HG02870 (cell line): ENCODE measurements at regions not wholly inside any gene's neighbourhood (a gene's known extent, or its start where the extent isn't known, plus 50 kb on each side); places are given as distances from the start of the nearest gene placed in this dataset.
"Not testable (repeated sequence)": the region's sequence is repeated elsewhere in the genome, so short reads cannot be mapped to it uniquely, and the experiment has no call there.

Source experiments
- ATAC-seq: cut with Tn5 transposase; IDR thresholded peaks from one replicate; pipeline ENCODE4 v1.9.1; 2021; ENCODE audit warnings: mild to moderate bottlenecking, moderate library complexity; ENCODE audit not compliant: unreplicated experiment

DNA sequence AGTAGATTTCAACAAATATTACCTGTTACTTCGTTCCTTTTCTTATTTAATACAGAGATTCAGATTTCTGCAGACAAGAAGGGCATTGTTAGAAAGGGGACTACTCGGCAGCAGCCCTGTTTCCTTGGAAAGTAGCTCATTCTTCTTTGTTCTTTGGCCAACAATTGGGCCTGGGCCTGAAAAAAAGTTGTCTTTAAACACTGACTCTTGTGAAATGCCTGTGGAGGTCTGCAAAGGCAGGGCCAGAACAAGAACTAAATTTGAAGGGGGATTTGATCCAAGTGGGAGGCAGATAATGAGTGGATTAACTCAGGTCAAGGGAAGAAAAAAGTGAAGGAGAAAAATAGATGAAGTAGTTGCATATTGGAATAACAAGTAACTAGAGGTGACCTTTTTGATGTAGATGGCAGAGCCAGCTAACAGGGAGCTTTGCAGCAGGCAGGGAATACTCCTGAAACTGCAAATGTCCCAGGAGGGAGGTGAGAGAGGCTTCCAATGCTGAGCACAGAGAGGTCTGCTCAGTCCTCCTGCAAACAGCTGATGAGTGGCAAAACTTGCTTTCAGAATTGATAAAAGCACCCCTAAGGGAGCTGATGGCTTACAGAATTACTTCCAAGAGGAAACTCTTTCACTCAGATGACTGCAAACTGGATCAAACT, 393.2 kb upstream of the HS3ST1 start:
- ATAC-seq: no peak

DNA sequence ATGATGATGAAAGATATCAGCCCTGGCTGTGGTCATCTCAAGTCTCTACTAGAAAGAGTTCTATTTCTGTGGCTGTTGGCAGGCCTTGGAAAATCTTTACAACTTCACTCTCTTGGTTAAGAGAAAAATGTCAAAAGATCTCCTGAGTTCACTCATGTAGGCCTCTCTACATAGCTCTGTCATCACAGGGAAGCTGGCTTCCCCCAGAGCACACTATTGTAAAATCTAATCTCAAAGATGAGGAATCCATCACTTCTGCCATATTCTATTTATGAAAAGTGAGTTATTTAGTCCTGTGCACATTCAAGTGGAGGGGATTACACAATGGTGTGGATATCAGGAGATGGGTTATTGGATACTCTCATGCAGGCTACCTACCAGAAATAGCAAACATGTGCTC, 388.4 kb upstream of the HS3ST1 start:
- no peak for ATAC-seq

DNA sequence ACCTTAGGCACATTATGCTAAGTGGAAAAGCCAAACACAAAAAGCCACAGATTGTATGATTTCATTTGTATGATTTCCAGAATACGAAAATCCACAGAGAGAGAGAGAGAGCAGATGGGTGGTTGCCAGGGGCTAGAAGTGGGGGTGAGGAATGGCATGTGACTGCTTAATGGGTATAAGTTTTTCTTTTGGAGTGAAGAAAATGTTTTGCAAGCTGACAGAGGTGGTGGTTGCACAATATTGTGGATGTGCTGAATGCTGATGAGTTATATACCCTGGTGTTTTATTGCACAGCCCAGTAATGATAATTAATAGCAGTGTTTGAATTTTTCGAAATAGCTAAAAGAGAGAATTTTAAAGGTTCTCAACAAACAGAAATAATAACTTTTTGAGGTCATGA, 386.1 kb upstream of the HS3ST1 start:
- ATAC-seq: no peak

DNA sequence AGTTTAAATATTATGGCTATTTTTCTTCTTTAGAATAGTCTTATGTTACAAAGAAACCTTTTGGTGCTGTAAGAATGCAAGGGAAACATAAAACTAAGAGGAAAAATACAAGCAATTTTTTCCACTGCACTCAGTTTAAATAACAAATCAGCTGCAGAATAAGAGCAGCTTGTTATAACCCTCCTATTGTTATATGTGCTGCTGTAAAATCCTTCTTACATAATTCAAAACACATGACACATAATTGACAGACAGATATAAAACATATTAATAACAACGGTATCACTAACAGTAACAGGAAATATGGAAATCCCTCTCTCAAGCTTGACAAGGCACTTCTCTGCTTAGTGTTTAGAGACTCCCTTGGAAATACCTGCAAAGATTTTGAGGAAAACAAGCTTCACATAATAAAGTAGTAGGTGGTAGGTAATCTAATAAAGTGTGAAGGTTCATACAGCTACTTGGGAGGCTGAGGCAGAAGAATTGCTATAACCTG, 385.3 kb upstream of the HS3ST1 start:
- no peak for ATAC-seq

DNA sequence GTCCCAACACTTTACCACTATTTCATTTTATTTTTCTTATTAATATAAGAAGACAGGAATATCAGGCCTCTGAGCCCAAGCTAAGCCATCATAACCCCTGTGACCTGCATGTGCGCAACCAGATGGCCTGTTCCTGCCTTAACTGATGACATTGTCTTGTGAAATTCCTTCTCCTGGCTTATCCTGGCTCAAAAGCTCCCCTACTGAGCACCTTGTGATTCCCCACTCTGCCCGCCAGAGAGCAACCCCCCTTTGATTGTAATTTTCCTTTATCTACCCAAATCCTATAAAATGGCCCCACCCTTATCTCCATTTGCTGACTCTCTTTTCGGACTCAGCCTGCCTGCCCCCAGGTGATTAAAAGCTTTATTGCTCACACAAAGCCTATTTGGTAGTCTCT, 382.8 kb upstream of the HS3ST1 start:
- ATAC-seq: not testable (repeated sequence)

DNA sequence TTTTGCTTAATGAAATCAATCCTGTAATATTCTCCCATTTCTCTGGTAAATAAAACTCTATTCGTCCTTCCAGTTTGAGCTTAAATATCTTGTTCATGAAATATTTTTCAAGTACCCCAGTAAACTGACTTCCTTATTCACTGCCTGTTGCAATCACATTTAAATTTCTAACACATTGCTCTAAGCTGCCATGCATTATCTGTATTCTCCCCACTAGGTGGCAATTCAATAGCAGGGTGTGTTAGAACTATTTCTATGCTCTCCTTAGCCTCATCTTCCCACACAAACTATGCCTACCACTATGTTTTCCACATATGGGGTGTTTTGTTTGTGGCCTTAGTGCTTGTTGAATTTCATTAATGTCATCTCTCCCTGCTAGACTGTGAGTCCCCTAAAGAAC, 377.1 kb upstream of the HS3ST1 start:
- ATAC-seq: no peak

DNA sequence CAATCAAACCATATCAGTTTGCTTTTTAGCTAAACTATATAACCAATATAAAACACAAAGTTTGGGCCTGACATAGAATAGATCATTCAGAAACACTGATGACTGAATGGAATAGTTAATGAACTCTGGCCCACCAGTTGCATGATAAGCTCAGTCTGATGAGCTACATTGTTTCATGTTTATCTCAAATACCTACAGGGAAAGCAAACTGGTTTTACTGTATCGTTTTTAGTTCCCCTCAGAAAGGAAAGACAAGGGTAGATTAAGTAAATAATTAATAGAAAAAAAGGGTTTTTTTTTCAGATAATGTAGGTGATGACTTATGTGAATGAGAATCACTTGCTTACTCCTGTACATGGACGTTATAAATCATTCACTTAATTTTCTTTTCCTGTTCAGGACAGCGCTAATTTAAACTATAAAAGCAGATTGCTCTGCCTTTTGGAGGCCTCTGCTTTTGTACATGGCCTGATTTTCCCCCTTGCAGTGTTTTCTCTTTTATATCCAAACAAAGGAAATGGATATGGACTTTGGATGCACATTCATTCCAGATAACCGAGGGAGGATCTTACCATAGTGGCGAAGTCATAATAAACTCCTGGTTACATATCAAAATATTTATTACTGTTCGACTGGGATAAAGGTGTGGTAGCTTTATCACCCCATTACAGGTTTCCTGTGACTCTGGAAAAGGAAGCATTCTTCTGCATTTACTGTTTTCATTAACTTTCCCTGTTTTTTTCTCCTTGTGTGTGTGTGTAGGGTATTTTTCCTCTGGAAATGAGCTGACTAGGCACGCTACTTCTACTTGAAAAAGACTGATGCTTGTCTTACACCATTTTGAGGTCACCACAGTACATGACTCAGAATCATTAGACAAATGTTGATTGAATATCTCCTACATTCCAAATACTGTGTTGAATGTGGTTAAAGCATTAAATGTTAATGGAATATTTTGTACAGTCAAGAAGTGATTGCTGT, 373.1 kb upstream of the HS3ST1 start:
- ATAC-seq: no peak

DNA sequence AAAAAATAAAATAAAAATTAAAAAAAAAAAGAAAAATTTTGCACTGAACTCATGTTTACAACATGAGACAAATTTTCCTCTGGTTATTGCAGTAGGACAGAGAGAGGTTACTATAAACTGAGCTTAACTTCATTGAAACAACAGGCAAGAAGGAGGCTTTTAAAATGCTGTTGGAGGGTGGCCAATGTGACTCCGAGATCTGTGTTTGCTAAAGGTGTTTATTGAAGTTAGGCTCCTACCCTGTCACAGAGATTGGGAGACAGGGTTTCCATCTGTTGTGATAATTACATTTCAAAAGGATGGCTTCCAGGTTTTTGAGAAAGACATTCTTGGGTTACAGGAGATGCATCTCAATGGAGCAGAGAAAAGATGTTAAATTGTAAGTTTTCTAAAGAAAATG, 370.5 kb upstream of the HS3ST1 start:
- no peak for ATAC-seq

DNA sequence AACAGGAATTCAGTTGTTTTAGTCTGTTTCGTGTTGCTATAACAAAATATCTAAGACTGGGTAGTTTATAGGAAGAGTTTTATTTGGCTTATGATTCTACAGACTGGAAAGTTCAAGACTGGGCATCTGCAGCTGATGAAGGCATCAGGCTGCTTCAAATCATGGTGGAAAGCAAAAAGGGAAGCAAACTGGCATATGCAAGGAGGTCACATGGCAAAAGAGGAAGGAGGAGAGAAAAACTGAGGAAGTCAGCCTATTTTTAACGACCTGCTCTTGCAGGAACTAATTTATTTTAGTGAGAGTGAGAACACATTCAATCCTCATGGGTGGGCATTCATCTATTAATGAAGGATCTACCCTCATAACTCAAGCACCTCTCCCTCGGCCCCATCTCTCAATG, 363.1 kb upstream of the HS3ST1 start:
- no peak for ATAC-seq

DNA sequence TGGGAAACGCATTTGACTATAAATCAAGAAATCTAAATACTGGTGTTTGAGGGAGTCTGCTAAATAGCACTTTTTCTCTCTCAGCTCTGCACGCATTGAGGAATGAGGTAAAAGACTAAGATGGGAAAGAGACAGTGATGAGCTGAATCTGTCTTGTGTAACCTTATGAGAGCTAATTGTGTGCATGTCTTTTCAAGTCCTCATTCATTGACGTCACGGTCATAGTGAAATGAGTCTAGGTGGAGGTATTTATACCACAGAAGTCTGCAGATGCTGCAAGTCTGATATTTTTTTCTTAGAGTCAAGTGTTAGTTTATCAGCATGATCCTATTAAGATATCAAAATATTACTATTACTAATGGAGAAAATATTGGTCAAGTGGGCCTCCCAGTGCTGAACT, 361.5 kb upstream of the HS3ST1 start:
- no peak for ATAC-seq

DNA sequence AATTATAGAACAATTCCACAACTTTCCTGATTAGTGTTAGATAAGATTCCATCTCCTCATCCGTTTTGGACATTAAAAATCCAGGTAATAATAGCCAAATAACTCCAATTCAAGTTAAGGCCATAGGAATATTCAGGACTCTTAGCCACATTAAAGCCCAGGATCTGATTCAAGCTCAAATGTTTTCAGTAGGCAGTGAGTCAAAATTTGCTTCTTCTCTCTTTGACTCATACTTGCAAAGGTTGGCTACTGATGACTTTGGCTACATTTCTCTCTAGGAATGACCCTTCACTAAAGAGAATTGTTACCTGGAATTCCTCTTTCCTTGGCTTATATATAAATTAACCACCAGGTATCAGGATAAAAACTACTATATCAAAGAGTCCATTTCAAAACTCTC, 354.9 kb upstream of the HS3ST1 start:
- ATAC-seq: no peak

DNA sequence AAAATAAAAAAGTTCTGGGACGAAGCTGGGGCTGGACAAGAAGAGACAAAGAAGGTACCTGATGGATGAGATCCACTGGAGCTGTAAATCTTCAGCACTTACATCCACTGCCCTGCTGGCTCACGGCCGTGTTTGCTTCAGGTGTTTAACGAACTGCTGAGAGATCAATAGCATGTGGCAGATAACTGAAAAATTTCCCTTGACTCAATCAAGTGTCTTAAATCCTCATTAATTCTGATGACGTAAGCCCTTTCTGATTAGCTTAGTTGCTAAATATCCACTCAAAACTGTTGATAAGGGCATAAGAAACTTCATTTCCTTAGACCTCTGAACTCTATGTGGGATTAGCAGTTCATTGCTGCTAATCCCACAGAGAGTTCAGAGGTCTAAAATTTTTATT, 354.2 kb upstream of the HS3ST1 start:
- no peak for ATAC-seq

DNA sequence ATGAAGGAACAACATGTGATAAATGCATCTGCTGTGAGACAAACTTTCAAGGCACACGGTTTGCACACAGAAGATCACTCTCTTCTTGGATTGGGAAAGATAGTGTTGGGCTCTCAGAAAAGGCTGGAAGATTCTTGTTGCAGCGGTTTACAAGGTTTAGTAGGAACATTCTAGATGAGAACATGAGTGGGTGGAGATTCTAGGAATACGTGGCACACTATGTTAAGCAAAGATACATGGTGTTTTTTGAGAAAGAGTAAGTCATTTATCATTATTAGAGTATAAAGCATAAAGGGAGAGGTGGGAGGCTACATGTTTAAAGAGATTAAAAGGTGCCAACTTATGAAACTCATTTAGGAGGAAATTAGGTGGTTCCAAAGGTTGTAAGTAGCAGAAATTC, 348.8 kb upstream of the HS3ST1 start:
- ATAC-seq: no peak

DNA sequence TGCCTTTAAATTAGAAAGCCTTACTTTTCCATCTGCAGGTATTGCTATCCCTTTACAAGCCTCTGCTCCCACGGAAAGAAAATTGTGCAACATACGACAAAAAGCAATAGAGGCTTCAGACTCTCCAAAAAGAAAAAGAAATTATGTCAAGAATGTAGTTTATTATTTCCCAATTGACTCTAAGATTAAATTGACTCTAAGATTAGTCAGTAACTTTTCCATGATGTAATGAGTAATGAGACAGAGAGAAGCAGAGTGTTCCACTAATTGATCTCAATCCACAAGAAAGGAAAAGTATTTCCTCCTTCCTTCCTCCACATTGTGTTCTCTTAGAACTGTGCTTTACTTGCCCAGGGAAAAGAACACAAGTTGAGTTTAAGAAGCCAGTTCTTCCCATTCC, 345.7 kb upstream of the HS3ST1 start:
- no peak for ATAC-seq

DNA sequence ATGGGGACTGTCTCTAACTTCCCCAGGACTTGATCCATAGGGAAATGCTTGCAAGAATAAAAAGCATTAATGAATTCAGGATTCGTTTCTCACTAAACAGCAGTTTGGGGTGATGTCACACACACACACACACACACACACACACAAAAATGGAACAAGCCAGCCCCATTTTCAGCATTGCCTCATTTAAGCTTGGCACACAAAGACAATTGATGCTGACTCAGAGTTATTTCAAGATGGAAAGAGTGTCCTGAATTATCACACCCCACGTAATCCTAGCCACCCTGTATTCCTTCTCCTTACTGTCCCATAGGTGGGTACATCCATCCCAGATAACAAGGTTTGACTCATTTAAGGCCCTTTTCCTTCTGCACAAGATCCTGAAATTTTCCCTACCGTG, 345.1 kb upstream of the HS3ST1 start:
- ATAC-seq: no peak

DNA sequence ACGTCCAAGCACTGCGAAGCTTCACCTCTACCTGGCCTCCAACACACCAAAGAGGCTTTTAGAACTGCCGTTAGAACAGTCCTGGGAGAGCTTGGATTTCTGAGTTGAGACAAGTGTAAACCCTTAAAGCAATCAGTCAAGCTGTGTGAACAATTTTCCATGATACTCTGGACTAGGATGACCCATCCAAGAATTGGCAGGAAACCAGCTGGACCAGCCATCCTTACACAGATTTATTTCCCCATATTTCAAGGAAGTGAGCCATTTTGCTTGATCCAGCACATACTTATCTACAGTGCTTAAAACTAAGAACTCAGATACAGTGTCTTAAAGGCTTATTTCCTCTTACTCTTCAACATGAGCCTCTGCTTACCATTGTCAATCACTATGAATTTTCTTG, 340.7 kb upstream of the HS3ST1 start:
- ATAC-seq: no peak

DNA sequence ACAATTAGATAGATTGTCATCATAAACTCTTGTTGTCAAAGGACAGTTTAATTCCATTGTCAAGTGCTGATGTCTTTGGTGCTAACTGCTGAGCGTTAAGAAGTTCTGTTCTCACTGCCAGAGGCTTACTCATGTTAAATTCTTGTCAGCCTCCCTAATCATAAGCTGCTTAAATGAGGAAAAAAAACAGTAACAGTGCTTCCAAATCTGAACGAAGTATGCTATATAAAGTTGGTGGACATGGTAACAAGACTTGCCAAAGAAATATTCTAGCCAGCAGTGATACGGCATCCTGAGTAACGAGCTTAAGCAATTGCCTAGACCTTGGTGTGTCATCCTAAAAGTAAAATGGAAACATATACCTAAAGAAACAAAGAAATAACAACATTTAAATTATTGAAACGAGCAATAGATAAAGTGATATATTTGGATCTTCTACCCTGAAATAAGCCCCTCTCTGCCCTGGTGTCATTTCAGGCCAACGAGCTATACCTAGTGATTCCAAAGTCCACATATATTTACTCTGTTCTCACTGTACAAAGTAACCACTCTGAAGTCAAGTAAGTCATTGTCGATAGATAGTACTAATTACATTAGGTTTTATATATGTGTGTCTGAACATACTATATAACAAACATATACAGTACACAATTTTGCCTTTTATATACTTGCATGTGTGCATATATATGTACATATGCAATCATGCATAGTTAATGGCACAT, 339.7 kb upstream of the HS3ST1 start:
- ATAC-seq: no peak

DNA sequence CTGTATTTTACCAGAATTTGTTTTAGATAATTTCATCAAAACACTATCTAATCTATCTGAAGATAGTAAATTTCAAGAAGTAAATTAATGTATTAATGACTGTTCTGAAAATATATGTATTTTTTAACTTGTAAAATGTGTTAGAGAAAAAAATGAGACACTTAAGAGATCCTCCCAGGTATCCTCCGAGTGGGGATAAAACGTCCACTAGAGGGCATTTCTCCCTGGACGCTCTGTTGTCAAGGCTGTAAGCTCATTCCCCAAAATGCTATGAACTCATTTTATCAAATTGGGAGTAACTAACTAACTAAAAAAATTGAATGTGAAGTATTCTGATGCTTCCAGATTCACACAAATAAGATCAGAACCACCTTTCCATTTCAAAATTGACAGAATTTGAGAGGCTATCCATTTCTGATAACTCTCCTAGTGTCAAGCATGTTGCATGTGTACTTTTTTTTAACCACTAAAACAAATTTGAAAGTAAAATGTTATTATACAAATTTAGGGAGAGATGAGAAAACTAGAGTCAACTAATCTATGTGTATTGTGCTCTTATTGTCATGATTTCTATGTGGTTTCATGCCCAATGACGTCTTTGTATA, 337.3 kb upstream of the HS3ST1 start:
- ATAC-seq: no peak

DNA sequence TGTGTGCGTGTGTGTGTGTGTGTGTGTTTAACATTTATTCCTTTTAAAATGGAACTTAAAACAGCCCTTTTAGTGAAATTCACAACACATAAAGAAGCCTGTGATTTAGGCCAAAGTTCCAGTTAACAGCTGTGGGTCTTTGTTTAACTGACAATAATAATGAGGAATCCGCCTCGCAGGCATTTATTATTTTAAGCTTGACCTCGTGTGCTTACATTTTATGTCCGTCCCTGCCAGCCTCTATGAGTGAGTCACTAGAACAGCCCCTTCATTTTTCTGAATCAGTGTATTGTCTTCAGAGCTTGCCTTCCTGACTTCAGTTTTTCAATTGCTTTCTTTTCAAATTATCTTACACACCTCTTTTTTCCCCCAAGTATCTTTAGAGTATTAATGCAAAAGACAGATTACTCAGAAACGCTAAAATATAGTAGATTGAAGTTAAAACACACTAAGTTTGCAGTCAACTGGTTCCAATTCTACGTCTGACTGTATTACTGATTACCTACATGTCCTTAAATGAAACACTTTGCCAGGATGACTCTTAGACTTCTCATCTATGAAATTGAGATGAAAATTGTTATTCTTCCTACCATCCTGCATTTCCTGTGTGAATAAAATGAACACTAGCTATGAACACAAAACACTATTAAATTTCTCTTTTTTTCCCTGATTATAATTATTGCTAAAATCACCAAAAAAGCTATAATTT, 319.6 kb upstream of the HS3ST1 start:
- ATAC-seq: no peak

DNA sequence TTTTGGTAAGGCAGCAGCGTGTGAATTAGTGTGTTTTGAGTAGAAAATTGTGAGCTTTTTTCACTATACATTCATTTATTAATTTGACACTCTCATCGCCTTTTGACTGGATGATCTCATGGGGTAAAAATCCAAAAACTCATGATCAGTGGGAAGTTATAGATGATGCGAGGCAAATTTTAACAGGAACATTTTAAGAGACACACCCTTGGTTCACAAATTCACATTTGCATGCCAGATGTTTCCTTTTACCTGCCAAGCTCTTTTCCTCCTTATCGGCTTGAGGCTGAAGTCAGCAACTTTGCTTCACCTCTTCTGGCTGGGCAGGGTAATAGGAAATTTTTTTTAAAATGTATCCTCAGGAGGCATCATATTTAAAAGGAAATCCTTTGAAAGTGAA, 318.0 kb upstream of the HS3ST1 start:
- no peak for ATAC-seq

DNA sequence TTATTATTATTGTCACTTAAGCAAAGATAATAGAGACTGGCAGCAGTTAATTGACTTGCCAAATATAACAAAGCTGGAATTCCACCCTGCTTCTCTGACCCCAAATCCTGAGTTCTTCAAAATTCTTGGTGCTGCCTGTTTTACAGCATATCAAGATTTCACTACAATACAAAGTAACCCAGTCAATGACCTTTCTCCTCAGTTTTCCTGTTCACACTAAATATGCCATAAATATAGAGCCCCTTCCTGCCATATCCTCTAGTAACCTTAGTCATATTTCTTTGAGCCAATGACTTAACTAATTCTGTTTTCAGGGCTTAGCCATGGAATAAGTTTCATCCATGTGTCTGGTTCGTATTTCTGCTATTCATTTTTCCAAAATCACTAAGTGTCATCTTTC, 315.3 kb upstream of the HS3ST1 start:
- no peak for ATAC-seq
